GM19324 (cell line): ENCODE measurements at regions not wholly inside any gene's neighbourhood (a gene's known extent, or its start where the extent isn't known, plus 50 kb on each side); places are given as distances from the start of the nearest gene placed in this dataset.
"Not testable (repeated sequence)": the region's sequence is repeated elsewhere in the genome, so short reads cannot be mapped to it uniquely, and the experiment has no call there.

Source experiments
- ATAC-seq: cut with Tn5 transposase; IDR thresholded peaks from one replicate; pipeline ENCODE4 v1.9.1; 2021; ENCODE audit warnings: mild to moderate bottlenecking, moderate library complexity; ENCODE audit not compliant: unreplicated experiment, low FRiP score

DNA sequence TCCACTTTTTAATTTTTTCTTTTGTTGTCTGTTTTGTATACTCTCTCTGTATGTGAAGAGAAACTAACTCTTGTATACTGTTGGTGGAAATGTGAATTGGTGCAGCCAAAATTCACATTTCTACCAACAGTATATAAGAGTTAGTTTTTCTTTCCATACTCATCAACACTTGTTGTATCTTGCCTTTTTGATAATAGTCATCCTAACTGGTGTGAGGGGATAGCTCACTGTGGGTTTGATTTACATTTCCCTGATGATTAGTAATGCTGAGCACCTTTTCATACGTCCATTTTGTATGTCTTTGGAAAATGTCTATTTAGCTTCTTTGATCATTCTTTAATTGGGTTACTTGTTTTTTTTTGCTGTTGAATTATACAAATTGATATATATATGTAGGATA, 375.5 kb upstream of the IGFBP3 start:
- no peak for ATAC-seq

- no peak for ATAC-seq
Measured at GRCh38 chr7:46294381-46294780, 373.3 kb upstream of the IGFBP3 start.

GRCh38 chr7:46292741-46293140, 371.7 kb upstream of the IGFBP3 start:
- no peak for ATAC-seq

GRCh38 chr7:46291601-46292150, 370.6 kb upstream of the IGFBP3 start:
- peak; percentile 28 for ATAC-seq

DNA sequence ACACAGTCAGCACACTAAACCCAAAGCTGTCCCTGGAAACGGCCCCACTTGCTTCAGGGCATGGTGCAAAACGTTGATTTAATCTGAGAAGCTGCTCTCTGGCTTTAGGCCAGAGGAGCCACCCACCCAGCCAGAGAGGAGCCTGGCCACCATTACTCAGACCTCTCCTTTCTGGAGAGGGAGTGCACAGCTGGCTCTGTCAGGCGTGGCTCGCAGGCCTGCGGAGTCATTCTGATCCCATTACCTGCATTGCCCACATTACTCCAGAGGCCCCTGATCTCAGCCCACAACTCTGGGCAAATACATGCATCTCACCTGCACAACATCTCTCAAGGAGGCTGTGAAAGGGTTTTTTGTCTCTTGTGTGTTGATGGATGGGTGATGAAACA, 370.0 kb upstream of the IGFBP3 start:
- peak; percentile 57 for ATAC-seq

- no peak for ATAC-seq
Measured at GRCh38 chr7:46290374-46291049, 369.4 kb upstream of the IGFBP3 start.

- ATAC-seq = no peak
Measured at GRCh38 chr7:46288861-46289260, 367.8 kb upstream of the IGFBP3 start.

- no peak for ATAC-seq
Measured at GRCh38 chr7:46288010-46288409, 366.9 kb upstream of the IGFBP3 start.

DNA sequence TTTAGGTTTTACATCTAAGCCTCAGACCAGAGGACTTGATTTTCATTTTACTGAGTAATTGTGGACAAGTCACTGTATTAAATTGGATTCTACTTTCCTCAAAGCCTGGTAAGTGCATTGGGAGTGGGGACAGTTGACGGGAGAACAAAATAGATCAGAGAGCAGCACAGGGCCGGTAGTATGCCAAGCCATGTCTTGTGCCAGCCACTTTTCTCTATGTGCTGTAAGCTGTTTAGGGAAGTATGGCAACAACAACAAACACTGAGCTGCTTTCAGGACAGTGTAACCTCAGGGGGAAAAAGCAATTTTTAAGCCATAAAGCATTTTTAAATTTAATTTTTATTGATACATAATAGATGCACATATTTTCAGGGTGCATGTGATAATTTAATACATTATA, 365.9 kb upstream of the IGFBP3 start:
- ATAC-seq = no peak

DNA sequence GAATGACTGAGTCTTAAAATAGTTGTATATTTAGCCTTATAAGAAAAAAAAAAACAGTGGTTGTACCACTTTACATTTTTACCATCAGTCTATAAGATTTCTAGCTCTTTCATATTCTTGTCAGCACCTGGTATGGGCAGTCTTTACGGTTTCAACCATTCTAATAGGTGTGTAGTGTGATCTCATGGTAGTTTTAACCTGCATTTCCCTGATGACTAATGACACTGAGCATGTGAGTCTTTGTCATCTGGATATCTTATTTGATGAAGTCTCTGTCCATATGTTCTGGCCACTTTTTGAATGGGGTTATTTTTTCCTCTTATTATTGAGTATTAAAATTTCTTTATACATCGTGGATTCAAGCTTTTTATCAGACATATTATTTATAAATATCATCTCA, 365.3 kb upstream of the IGFBP3 start:
- ATAC-seq = no peak

DNA sequence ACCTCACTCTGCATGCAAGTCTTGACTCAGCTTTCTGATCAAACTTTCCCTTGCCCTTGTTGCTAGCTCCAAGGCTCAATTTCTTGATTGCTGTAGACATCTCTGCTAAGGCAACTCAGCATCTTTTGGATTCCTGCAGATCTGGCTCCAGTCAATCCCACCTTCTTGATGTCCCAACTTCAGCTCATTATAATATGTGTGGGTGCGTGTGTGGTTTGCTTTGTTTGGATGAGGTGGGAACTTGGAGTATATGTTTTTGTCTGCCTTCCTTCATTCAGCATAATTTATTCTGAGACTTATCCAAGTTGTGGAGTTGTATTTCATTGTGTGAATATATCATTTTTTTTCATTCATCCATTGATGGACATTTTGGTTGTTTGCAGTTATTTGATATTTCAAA, 364.8 kb upstream of the IGFBP3 start:
- no peak for ATAC-seq

DNA sequence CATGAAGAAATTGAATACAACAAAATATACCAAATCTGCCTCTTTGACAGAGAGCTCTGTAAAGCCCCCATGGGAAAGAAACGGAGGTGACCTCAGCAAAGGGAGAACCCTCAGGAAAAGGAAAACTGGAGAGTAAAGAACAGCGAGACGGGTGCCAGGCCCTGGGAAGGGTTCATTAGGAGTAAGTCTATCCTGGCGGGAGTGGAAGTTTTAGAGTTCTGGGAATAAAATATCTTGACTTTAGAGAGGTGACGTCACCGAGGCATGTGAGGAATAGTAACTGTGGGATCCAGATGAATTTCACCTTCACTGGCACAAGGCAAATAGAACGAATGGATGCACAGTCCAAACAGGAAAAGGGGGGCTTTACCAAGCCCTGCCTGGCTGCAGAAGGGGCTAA, 362.8 kb upstream of the IGFBP3 start:
- no peak for ATAC-seq

DNA sequence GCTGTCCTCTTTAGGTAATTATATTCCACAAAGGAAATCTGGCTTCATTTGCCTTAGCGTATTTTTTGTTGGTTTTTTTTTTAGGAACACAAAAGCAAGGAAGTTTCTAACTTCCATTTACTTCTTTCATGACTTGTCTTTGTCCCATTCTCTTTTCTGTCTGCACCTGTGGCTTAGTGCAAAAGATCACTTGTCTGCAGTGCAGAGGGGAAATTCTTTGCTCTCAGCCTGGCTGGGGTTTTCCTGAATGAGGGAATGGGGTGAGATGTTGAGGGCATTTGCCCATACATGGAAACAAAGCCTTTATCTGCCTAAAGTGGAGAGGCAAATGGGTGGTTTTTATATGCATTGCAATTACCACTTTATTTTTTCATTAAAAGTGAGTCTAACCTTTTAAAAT, 361.1 kb upstream of the IGFBP3 start:
- ATAC-seq = no peak

- ATAC-seq = no peak
Measured at GRCh38 chr7:46281071-46281470, 360.0 kb upstream of the IGFBP3 start.

GRCh38 chr7:46279290-46279689, 358.2 kb upstream of the IGFBP3 start:
- ATAC-seq = no peak

DNA sequence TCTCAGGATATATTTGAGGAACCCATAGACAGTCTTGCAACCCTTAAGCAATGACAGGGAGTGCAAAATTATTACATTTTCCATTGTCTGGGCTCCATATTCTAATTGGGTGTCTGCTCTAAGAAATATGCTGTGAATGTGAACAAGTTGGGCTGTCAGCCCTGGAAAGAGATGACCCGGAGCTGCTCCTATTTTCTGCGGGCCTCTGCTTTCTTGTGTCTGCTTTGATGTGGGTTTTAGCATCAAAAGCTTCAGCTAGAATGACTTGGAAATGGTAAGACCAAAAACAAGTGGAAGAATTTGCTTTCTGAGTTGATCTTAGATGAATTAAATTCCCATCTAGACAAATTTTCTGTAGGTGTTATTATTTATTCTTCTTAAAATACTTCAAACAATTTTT, 343.6 kb upstream of the IGFBP3 start:
- ATAC-seq = no peak

- not testable (repeated sequence) for ATAC-seq
Measured at GRCh38 chr7:46261638-46262037, 340.6 kb upstream of the IGFBP3 start.

DNA sequence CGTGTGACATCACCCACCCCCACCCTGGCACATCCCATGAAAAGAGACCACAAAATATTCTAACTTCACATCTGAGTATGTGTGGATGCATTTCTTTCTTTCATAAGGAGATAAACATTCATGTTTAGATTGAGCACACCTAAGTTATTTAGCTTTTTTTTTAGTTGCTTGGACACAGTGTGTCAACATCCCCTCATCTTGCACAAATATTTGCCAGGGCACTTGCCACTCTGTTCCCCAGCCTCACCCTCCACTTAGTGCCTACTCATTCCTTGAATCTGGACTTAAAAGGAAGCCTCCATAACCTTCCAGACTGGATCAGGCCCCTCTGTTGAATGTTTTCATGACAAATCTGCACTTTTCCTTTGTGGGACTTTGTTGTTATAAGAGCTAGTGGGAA, 338.9 kb upstream of the IGFBP3 start:
- ATAC-seq = no peak

DNA sequence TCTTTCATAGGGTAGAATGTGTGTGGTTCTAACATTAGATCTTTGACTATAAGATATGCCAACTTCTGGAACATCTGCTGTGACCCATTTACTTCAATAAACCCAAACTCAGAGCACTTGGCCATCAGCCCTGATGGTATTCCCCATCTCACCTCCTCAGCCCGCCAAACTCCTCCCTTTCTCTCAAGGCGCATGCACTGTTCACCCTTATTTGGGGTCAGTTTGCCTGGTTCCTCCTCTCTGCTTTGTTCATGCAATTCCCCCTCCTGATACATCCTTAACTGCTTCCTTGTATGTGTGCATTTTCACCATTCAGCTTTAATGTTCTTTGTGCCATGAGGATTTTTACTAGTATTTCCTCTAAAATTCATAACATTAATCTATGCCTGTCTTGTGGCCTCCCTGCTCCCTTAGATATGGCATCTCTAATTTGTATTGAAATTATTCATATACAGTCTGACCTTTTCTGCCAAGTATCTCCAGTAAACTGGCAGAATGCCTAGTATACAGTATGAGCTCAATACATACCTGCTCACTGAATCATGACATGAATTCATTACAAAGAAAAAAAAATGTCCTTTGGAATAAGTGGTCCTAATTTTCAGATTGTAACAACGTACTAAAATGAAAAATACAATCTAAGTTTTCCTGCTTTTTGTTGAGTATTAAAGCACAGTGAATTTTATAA, 336.8 kb upstream of the IGFBP3 start:
- ATAC-seq = no peak

DNA sequence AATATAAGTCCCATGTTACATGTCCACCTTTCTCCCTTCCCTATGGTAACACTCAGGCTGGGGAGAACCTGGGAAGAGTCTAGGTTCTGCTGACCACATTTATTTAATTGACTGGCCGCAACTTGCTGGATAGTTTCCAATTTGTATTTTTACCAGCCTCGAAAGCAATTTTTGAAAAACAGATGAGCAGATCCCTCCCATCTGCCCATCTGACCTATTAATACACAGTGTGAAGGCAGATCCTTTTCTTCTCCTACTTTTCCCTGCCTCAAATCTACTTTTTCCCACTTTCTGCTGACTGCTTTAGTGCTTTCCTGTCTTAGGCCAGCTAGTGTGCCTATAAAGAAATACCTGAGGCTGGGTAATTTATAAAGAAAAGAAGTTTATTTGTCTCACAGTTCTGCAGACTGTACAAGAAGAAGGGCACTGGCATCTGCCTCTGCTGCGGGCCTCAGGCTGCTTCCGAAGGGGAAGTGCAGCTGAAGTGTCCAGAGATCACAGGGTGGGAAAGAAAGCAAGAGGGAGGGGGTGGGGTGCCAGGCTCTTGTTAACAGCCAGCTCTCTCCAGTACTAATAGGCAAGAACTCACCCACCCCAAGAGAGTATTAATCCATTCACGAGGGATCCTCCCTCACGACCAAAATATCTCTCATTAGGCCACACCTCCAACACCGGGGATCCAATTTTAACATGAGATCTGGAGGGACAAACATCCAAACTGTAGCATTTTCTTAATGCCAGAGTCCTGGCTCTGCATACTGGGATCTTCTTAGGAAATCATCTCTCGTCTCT, 336.0 kb upstream of the IGFBP3 start:
- no peak for ATAC-seq

DNA sequence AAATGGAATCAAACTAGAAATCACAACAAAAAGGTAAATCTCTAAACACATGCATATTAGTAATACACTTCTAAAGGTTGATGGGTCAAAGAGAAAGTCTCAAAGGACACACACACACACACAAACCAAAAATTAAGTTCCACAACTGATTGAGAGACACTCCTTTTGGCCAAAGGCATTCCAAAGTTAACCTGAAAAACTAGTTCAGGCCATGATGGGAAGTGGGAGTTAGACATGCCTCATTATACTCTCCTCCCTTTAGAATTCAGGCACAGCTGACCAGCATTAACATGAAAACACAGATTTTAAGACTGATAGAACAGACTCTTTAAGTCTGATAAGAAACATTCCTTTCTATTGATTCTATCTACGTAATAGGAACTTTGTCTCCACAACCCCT, 332.4 kb upstream of the IGFBP3 start:
- no peak for ATAC-seq
